NT2/D1 (cell line): ENCODE measurements at regions not wholly inside any gene's neighbourhood (a gene's known extent, or its start where the extent isn't known, plus 50 kb on each side); places are given as distances from the start of the nearest gene placed in this dataset.
A peak's percentile ranks its signal among the peaks of the same experiment; 100 is the strongest.

Source experiments
- DNase-seq: peaks from one replicate; pipeline ENCODE4 v3.0.0-alpha.2; 2011; ENCODE audit warnings: low read depth, low spot score
- H3K27me3 ChIP-seq: 2 replicates; pipeline ENCODE4 v1.6.0; 2011; ENCODE audit warnings: mild to moderate bottlenecking; ENCODE audit not compliant: insufficient read length, insufficient read depth
- H3K36me3 ChIP-seq: 2 replicates; pipeline ENCODE4 v1.6.1; 2011; ENCODE audit warnings: mild to moderate bottlenecking, low read length, mixed read lengths; ENCODE audit not compliant: insufficient read depth, insufficient read length
- H3K4me1 ChIP-seq: 2 replicates; pipeline ENCODE4 v1.5.1; 2011; ENCODE audit not compliant: insufficient read depth, insufficient read length
- H3K4me3 ChIP-seq: 2 replicates; pipeline ENCODE4 v1.5.1; 2011; ENCODE audit warnings: low read depth; ENCODE audit not compliant: insufficient read length
- H3K9ac ChIP-seq: 2 replicates; pipeline ENCODE4 v1.6.0; 2011; ENCODE audit warnings: low read depth; ENCODE audit not compliant: insufficient read length
- H3K9me3 ChIP-seq: 2 replicates; pipeline ENCODE4 v1.5.1; 2011; ENCODE audit warnings: mild to moderate bottlenecking, low read length; ENCODE audit not compliant: insufficient read depth
- SUZ12 ChIP-seq: IDR thresholded peaks from 2 replicates; pipeline ENCODE4 v1.6.1; 2011; ENCODE audit not compliant: insufficient read length, insufficient read depth; ENCODE audit errors: extremely low read depth
- YY1 ChIP-seq: IDR thresholded peaks from 2 replicates; pipeline ENCODE4 v1.6.1; 2011; ENCODE audit not compliant: insufficient read length, insufficient read depth
- ZNF274 ChIP-seq: IDR thresholded peaks from 2 replicates; pipeline ENCODE4 v1.6.1; 2011; ENCODE audit warnings: mild to moderate bottlenecking, low read depth, low read length

DNA sequence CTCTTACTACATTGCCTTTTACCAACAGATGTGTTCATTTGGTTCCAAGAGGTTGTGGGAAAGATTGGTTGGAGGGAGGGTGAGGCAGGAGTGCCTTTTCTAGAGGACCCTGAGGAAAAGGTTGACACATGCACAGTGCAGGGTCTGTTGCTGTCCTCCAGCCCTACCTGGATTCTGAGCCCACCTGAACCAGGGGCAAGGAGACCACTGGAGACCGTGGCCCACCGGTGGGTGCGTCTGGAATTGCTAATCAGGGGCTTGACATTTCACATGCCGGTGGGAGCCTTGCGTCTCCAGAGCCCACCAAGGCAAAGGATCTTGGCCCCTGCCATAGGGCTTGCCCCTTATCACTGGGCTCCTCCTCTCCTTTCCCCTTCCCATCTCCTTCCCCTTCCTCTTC is 80.4 kb upstream of the ZBED5 start:
- H3K27me3 ChIP-seq = no peaks in the 10 kb centered on the region
- no peaks in the 10 kb centered on the region for H3K36me3 ChIP-seq
- no peaks in the 10 kb centered on the region for H3K4me1 ChIP-seq
- H3K4me3 ChIP-seq = no peak overlapping the region
- DNase-seq = no peak
- H3K9ac ChIP-seq = no peak overlapping the region
- TF ChIP-seq YY1 (no peak), ZNF274 (no peak), SUZ12 (no peak)
- H3K9me3 ChIP-seq = no peaks in the 10 kb centered on the region

GRCh38 chr11:10937385-10937771 is 79.5 kb upstream of the ZBED5 start:
- Histone ChIP-seq H3K4me3 (no peak overlapping the region), H3K9me3 (no peaks in the 10 kb centered on the region), H3K9ac (no peak overlapping the region), H3K27me3 (no peaks in the 10 kb centered on the region), H3K4me1 (no peaks in the 10 kb centered on the region), H3K36me3 (no peaks in the 10 kb centered on the region)
- TF ChIP-seq SUZ12 = no peak
- TF ChIP-seq YY1 = no peak
- DNase-seq = no peak

DNA sequence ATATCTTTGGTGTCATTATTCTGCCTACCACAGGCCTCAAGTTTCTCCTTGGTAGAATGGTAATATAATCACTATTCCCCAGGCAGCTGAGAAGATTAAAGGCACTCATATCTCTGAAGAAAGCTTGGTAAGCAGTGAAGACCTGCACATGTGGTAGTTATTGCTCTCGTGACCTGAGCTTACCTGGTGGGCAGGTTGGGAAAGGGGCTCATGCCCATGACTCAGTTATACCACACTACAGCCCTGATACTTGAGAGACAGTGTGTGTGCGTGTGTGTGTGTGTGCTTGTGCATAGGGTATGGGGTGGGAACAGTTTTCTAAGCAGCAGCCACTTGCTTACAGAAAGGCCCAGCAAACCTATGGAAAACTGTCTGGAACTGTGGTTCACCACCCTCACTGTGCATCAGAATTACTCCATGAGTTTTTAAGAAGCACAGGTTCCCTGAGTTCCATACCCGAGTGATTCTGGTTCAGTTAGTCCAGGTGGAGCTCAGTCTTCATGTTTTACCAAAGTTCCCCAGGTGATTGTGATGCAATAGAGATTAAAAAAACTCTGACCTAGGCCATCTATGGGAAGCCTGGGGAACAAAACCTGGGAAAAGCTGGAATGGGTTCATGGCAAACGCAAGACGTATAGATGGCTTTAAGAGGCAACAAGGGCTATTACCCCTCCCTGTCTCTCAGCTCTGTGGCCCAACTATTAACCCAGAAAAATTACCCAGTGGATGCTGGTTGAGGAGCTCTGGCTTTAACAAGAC is 79.0 kb upstream of the ZBED5 start:
- Histone ChIP-seq H3K4me1 (no peaks in the 10 kb centered on the region), H3K4me3 (no peak overlapping the region), H3K9me3 (no peaks in the 10 kb centered on the region), H3K9ac (no peak overlapping the region), H3K36me3 (no peaks in the 10 kb centered on the region), H3K27me3 (no peaks in the 10 kb centered on the region)
- TF ChIP-seq SUZ12 (no peak), YY1 (no peak), ZNF274 (no peak)
- no peak for DNase-seq

DNA sequence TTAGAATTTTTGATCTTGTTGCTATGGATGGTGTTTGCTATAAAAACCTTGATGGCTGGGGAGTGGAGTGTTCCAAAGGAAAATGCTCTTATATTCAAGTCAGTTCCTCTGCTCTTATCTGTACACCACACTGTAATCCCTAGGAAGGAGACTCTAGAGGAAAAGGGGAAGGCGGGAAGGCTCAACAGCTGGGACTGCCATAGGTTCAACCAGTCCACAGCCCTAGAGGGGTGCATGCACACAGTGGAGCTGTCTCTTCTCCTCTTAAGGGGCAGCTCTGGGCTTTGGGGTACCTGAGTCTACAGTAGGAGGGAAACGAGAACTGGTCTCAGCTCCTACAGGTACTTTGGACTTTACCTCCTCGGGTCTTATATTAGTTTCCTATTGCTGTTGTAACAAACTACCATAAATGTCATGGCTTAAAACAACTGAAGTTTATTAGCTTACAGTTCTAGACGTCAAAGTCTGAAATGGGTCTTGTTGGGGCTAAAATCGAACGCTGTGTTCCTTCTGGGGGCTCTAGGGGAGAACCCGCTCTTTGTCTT is 77.2 kb upstream of the ZBED5 start:
- Histone ChIP-seq H3K4me1 (no peaks in the 10 kb centered on the region), H3K36me3 (no peaks in the 10 kb centered on the region), H3K9ac (no peak overlapping the region), H3K9me3 (no peaks in the 10 kb centered on the region), H3K4me3 (no peak overlapping the region), H3K27me3 (peaks cover 8% of the 10 kb centered on the region)
- no peak for DNase-seq
- no peak for TF ChIP-seq ZNF274
- no peak for TF ChIP-seq YY1
- TF ChIP-seq SUZ12 = no peak

GRCh38 chr11:10934293-10934860 is 76.5 kb upstream of the ZBED5 start:
- no peak for DNase-seq
- no peak for TF ChIP-seq SUZ12
- TF ChIP-seq ZNF274 = no peak
- no peak for TF ChIP-seq YY1
- H3K27me3 ChIP-seq = peaks cover 11% of the 10 kb centered on the region
- no peaks in the 10 kb centered on the region for H3K4me1 ChIP-seq
- peak overlapping the region; percentile 70 for H3K9ac ChIP-seq
- H3K9me3 ChIP-seq = no peaks in the 10 kb centered on the region
- peak overlapping the region; percentile 31 for H3K4me3 ChIP-seq
- H3K36me3 ChIP-seq = no peaks in the 10 kb centered on the region

DNA sequence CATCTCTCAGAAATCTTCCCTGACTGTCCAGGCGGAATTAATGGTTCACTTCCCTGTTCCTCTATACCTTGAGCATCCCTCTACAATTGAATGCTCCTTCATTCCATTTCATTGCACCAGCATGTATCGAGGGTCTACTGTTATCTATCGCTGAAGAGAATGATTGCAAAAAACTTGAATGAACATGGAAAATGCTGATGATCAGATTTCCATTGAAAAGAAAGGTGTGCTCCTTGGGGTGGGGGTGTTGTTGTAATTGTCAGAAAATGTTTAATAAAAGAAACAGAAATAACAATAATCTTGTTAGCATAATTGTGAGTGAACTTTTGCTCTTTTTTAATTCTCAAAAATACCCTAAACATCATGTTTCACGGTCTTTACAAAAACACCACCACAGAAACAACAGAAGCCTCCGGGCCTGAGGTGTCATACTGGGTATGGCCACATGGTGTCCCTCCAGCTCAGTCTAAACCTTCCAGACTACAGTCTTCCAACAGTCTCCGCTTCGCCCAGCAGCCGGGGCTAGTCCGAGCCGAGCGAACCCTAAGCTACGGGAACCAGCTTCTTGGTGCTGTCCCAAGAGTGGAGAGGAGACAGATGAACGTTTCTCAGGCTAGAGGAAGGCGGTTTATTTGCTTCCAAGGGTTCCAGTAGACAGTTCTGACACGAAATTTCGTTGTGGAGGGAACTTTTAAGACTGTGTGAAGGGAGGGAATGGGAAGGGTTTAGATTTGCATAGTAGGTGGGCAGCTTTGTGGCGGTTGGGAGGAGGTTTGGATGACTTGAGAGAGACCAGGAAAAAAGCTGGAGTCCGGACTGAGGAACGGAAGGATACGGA is 75.8 kb upstream of the ZBED5 start:
- Histone ChIP-seq H3K4me3 (peak overlapping the region; percentile 31), H3K27me3 (peaks cover 11% of the 10 kb centered on the region), H3K36me3 (no peaks in the 10 kb centered on the region), H3K9ac (peak overlapping the region; percentile 70), H3K9me3 (no peaks in the 10 kb centered on the region), H3K4me1 (no peaks in the 10 kb centered on the region)
- peak; percentile 80 for DNase-seq
- TF ChIP-seq YY1 (no peak), SUZ12 (no peak)

GRCh38 chr11:10932976-10933375 is 75.1 kb upstream of the ZBED5 start:
- no peak for DNase-seq
- Histone ChIP-seq H3K4me1 (no peaks in the 10 kb centered on the region), H3K36me3 (no peaks in the 10 kb centered on the region), H3K27me3 (peaks cover 11% of the 10 kb centered on the region), H3K9me3 (no peaks in the 10 kb centered on the region), H3K9ac (no peak overlapping the region), H3K4me3 (no peak overlapping the region)
- no peak for TF ChIP-seq YY1
- TF ChIP-seq SUZ12 = no peak
- TF ChIP-seq ZNF274 = no peak
